H54 (cell line): ENCODE measurements at regions not wholly inside any gene's neighbourhood (a gene's known extent, or its start where the extent isn't known, plus 50 kb on each side); places are given as distances from the start of the nearest gene placed in this dataset.
A peak's percentile ranks its signal among the peaks of the same experiment; 100 is the strongest.

ENCODE experiments used
- DNase-seq: peaks from one replicate; pipeline ENCODE4 v3.0.0; 2011; ENCODE audit warnings: low spot score, mixed read lengths; ENCODE audit not compliant: insufficient read length
- FAIRE-seq: peaks from 3 replicates; lab custom pipeline; 2011; peaks lifted over from hg19 to GRCh38; lab: Jason Lieb, UNC
- POLR2A ChIP-seq: IDR thresholded peaks from 2 replicates; pipeline ENCODE4 v1.6.1; 2011; ENCODE audit warnings: low read depth, mild to moderate bottlenecking, low read length

GRCh38 chr2:20925265-20925889, 102.5 kb upstream of the LDAH start:
- no peak for TF ChIP-seq POLR2A
- DNase-seq (no peak), FAIRE-seq (no peak)

DNA sequence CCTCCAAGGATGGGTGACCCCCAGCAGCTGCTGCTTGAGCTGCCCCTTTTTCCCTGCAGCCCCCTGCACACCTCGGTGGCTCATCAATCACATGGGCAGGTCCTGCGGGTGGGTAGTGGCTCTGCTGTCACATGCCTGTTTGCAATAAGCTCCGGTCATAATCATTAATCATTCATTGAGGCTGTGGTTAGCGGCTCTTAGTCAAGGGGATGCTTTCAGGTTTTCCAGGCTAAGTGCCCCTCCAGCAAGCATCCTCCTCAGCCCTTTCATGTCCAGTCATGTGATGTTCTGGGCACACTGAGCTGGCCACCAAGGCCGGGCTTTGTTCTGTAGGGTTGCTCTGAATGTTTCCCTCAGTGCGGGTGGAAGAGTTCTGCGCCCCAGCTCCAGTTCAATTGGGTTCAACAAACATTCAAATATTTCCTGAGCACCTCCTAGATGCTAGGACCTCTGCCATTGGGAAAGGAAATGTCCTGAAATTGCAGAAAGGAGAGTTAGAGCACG, 96.4 kb upstream of the LDAH start:
- no peak for FAIRE-seq
- DNase-seq = no peak
- TF ChIP-seq POLR2A = no peak

DNA sequence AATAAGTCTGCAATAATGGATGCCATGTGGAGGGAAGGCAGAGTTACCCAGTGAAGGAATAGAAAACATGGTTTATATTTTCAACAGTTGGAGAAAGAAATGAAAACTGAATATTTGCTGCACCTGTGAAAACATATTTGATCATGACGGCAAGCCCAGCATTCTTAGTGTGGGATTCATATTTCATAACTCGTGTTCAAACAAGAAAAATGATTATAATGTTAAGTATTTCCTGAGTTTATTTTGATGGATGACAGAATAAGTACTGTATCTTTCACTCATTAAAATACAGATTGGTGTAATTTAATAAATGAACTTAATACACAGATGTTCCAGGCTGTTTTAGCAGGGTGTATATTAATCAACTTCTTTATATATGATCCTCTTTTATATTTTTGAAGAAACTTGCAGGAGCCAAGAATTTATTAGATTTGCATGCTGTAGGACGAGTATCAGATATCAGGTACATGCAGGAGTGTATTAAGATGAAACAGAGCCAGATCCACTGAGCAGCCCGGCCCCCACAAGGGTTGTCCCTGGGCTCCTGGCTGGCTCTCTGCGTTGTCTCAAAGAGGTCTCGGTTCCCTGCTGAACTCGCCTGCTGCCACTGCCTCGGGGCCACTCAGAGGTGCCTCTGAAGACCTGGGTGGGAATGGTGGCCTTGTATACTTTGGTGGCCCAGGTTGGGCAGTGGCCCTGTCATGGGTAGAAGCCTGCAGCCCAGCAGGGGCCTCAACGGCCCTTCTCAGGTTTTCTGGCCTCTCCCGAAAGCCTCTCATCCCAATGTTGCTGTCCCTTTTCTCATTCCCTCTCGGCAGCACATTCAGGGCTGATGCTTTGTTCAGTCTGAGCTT, 95.0 kb upstream of the LDAH start:
- DNase-seq (no peak), FAIRE-seq (no peak)
- TF ChIP-seq POLR2A = no peak

- FAIRE-seq (no peak), DNase-seq (no peak)
- no peak for TF ChIP-seq POLR2A
These were observed 94.4 kb upstream of the LDAH start for GRCh38 chr2:20917287-20917660.

- FAIRE-seq = no peak
- no peak for TF ChIP-seq POLR2A
- peak; percentile 17 for DNase-seq
These were observed 93.8 kb upstream of the LDAH start for GRCh38 chr2:20916604-20917286.

DNA sequence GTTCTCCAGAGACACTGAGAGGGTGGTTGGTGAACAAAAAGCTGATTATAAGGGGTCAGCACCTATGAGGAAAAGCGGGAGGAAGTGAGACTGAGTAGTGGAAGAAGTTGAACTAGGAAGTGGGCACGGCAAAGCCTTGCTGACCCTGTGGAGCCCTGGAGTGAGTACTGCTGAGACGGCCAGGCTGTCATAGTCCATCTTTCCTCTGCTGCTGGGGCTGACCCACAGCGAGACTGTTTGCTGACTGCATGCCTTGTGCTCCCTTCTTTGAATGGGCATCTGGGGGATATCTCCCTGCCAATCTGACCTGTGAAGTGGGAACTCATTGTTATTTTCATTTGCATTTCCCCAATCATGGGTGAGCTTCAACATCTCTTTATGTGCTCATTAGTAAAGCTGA, 92.4 kb upstream of the LDAH start:
- no peak for DNase-seq
- TF ChIP-seq POLR2A = no peak
- FAIRE-seq = no peak

DNA sequence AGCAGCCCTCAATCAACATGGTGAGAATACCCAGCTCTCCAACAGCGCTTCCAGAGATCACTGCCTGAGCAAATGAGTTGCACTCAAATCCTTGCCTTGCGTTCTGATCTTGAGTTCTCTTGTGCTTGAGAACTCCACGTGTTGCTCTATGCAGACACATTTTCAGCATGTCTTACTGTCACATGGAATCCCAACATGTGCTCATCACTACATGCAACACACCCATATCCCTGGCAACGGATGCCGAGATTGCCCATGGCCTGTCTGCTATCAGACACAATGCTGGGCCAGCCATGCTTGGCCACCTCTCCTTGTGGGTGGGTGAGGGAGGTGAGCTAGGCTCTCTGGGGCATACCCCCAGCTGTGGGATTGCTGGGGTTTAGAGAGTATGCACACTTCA, 91.9 kb upstream of the LDAH start:
- TF ChIP-seq POLR2A = no peak
- DNase-seq (no peak), FAIRE-seq (no peak)

DNA sequence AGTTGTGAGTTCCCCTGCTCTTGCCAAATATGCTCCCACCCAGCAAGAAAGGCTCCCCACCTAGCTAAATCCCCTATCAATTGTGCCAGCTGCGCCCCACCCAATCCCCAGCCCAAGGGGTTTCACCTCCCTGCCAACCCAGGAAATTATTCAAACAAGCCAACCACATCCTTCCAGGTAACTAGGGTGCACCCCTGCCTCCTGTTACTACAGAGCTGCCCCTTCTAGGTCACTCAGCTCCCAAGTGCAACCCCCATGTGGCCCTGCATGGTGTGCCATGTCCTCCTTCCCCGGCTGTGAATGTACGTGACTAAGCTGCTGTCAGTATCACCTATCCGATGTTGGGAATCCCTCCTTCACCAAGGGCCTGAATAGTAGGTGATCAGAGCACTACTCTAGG, 91.2 kb upstream of the LDAH start:
- TF ChIP-seq POLR2A = no peak
- FAIRE-seq (no peak), DNase-seq (no peak)

DNA sequence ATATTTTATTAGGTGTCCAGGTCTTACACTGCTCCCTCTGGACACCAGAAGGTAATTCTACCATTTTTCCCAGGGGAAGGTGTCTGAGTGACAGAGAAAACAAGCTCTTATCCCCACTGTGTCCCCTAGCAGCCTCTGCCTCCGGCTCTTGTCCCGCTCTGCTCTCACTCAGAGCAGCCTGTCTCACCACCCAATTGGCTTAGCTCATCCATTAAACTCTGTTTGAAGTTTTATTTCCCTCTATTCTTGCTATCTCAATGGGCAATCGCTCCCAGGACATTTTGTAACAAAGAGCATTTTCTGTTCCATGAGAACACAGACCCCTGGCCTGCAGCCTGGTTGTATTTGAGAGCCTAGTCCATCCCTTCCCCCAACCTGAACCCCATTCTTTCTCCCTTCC, 90.6 kb upstream of the LDAH start:
- DNase-seq (no peak), FAIRE-seq (no peak)
- TF ChIP-seq POLR2A = no peak

DNA sequence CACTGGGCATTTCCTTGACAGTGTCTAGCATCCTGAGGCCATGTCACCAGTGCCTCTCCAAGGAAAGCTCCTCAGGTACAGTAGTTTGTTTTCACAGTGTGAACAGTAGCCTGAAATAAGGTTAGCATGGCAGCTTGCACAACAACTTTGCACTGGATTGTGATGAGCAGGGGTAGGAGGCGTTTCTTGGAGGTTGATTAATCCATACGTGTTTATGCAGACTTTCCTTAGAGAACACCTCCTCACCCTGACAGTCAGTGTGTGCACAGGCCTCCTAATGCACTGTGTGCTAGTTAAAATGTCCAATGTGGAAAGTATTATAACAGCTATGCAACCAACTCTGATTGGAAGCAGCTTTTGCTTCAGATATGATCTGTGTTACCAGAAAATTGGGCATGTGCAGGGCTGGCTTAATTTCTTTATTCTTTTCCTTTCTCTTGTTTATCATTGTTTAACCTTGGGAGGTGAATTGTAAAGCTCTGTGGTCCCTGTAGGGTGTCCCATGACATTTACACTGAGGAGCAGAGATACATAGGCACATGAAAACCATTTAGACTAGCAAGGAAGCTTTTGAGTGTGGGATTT, 77.2 kb upstream of the LDAH start:
- no peak for FAIRE-seq
- DNase-seq = no peak
- no peak for TF ChIP-seq POLR2A

DNA sequence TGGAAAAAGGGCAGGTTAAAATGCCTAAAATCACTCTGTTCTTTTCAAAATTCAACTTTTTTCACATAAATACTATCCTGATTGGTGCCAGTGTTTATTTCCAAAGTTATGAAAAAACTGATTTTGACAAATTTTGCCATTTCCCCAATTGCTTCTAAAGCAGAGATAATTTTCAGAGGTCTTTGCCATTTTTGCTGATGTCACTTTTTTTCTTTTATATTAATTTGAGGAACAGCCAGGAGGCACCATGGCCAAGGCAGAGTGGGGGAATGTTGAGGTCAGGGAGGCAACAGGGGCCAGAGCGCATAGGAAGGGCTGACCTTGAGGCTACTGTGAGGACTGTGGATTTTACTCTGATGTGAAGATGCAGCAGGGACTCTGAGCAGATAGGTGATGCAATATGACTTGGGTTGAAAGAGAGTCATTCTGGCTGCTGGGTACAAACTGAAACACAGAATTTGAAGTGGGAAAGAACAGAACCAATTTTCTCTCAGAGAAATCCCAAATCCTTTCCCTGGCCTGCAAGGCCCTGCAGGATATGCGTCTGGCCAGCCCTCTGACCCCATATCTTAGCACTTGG, 75.1 kb upstream of the LDAH start:
- FAIRE-seq = no peak
- no peak for DNase-seq
- TF ChIP-seq POLR2A = no peak

GRCh38 chr2:20897047-20897446, 74.1 kb upstream of the LDAH start:
- TF ChIP-seq POLR2A = no peak
- DNase-seq (no peak), FAIRE-seq (no peak)

DNA sequence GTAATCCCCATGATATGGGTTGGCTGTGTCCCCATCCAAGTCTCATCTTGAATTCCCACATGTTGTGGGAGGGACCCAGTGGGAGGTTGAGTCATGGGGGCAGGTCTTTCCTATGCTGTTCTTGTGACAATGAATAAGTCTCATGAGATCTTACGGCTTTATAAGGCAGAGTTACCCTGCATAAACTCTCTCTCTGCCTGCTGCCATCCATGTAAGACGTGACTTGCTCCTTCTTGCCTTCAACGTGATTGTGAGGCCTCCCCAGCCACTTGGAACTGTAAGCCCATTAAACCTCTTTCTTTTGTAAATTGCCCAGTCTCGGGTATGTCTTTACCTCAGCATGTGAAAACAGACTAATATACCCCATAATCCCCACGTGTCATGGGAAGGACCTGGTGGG, 61.9 kb upstream of the LDAH start:
- no peak for DNase-seq
- FAIRE-seq = no peak

More for the DNA sequence above, 61.9 kb upstream of the LDAH start:
- no peak for TF ChIP-seq POLR2A
